K562 (cell line): ENCODE measurements at regions not wholly inside any gene's neighbourhood (a gene's known extent, or its start where the extent isn't known, plus 50 kb on each side); places are given as distances from the start of the nearest gene placed in this dataset.

Experiments
- ATAC-seq: fragments of 200-7000 bp; cut with Tn5 transposase; 3 replicates; pipeline ENCODE4 v1.9.1; 2020; ENCODE audit warnings: moderate library complexity
- BruUV-seq: library from RNA; stranded (reverse); fragments of 400-500 nt; replicated peaks from 2 replicates; lab custom pipeline; 2021; lab: Mats Ljungman, UMichigan
- CTCF ChIA-PET: fragments of 300-600 bp; formaldehyde crosslinking; extraction: SDS; loops from one replicate; lab custom pipeline; 2021; ENCODE audit warnings: low intra/inter-chr PET ratio; lab: Yijun Ruan, JAX
- POLR2A ChIA-PET: fragments of 300-600, 350-650 bp; sonication (Branson Sonifier 250); formaldehyde crosslinking; extraction: SDS; loops from one replicate; lab custom pipeline; 2021; ENCODE audit warnings: antibody characterized with exemption, inconsistent platforms; lab: Yijun Ruan, JAX
- DNase-seq, 4 experiments: peaks; one replicate each; pipeline versions ENCODE4 v3.0.0 to v3.0.0-alpha.2; 2011 to 2018; ENCODE audit warnings: low spot score in 3 of 4, mixed read lengths in 3 of 4; ENCODE audit errors: extremely low read depth in 1 of 4
- FAIRE-seq: peaks from 2 replicates; lab custom pipeline; 2011; peaks lifted over from hg19 to GRCh38; lab: Jason Lieb, UNC
- H2AFZ ChIP-seq: 2 replicates; pipeline ENCODE4 v1.6.0; 2011; ENCODE audit warnings: low read depth, low read length, control low read depth, inconsistent platforms
- H3K27ac ChIP-seq: fragments of 200-600 bp; 3 replicates; pipeline ENCODE4 v1.8.0; 2011; ENCODE audit warnings: low read depth, mild to moderate bottlenecking, control low read depth, inconsistent platforms, low read length, moderate library complexity, mixed read lengths; ENCODE audit errors: extremely low read depth
- H3K27me3 ChIP-seq, 2 experiments: fragments of 300-600 bp in 1 of 2; 2 replicates in 1 of 2; 3 replicates in 1 of 2; pipeline versions ENCODE4 v1.6.0 to v1.8.0; 2011; ENCODE audit warnings: inconsistent platforms in 2 of 2, low read length in 2 of 2, mild to moderate bottlenecking in 1 of 2, mixed read lengths in 1 of 2, moderate library complexity in 1 of 2; ENCODE audit not compliant: control insufficient read depth in 2 of 2, insufficient read depth in 2 of 2
- H3K36me3 ChIP-seq: fragments of 300-600 bp; 3 replicates; pipeline ENCODE4 v1.8.0; 2011; ENCODE audit warnings: mild to moderate bottlenecking, low read length, inconsistent platforms; ENCODE audit not compliant: control insufficient read depth, insufficient read depth
- H3K4me1 ChIP-seq, 2 experiments: fragments of 200-600 bp in 1 of 2; replicated peaks in 1 of 2; 2 replicates in 1 of 2; 3 replicates in 1 of 2; pipeline versions ENCODE4 v1.5.1 to v1.8.0; 2011; ENCODE audit warnings: inconsistent platforms in 2 of 2, low read length in 2 of 2, mild to moderate bottlenecking in 1 of 2, mixed read lengths in 1 of 2, moderate library complexity in 1 of 2; ENCODE audit not compliant: control insufficient read depth in 2 of 2, insufficient read depth in 2 of 2
- H3K4me2 ChIP-seq: 2 replicates; pipeline ENCODE4 v1.6.1; 2011; ENCODE audit warnings: low read length, control low read depth, inconsistent platforms, mixed read lengths; ENCODE audit not compliant: insufficient read depth
- H3K4me3 ChIP-seq: fragments of 200-600 bp; sonication (generic), shearing (Covaris generic); 2 replicates; pipeline ENCODE4 v1.5.1; 2016; ENCODE audit warnings: control low read depth, inconsistent platforms
- H3K79me2 ChIP-seq: fragments of 200-600 bp; 3 replicates; pipeline ENCODE4 v1.8.0; 2011; ENCODE audit warnings: low read length, inconsistent platforms; ENCODE audit not compliant: control insufficient read depth, insufficient read depth
- H3K9ac ChIP-seq, 2 experiments: 2 replicates each; pipeline versions ENCODE4 v1.6.0 to v1.6.1; 2011; ENCODE audit warnings: low read depth in 2 of 2, low read length in 2 of 2, control low read depth in 1 of 2, inconsistent platforms in 1 of 2, mild to moderate bottlenecking in 1 of 2, mixed read lengths in 1 of 2; ENCODE audit not compliant: insufficient read depth in 1 of 2
- H3K9me1 ChIP-seq: one replicate; pipeline ENCODE4 v1.6.0; 2011; ENCODE audit warnings: inconsistent platforms, mild to moderate bottlenecking, low read length, moderate library complexity; ENCODE audit not compliant: control insufficient read depth, insufficient read depth
- H3K9me3 ChIP-seq: replicated peaks from 2 replicates; pipeline ENCODE4 v1.5.1; 2011; ENCODE audit warnings: low read depth, low read length, inconsistent platforms; ENCODE audit not compliant: control insufficient read depth, insufficient read depth
- H4K20me1 ChIP-seq: replicated peaks from 2 replicates; pipeline ENCODE4 v1.6.1; 2011; ENCODE audit warnings: low read length, inconsistent platforms, mixed read lengths; ENCODE audit not compliant: control insufficient read depth, insufficient read depth
- ARID2 ChIP-seq: fragments of 450-650 bp; IDR thresholded peaks from 2 replicates; pipeline ENCODE4 v1.6.1; 2017; ENCODE audit warnings: antibody characterized with exemption, mild to moderate bottlenecking
- FIP1L1 ChIP-seq: fragments of 200-400 bp; formaldehyde crosslinking; IDR thresholded peaks from 2 replicates; pipeline ENCODE4 v1.6.1; 2018; ENCODE audit warnings: mild to moderate bottlenecking, low read depth, low read length; ENCODE audit not compliant: poor library complexity, severe bottlenecking
- HMBOX1 ChIP-seq: sonication (generic); IDR thresholded peaks from 2 replicates; pipeline ENCODE4 v1.6.1; 2016
- KAT7 ChIP-seq: sonication (generic); formaldehyde crosslinking; IDR thresholded peaks from 2 replicates; pipeline ENCODE4 v1.8.0; 2022; ENCODE audit warnings: missing genetic modification reagents, mild to moderate bottlenecking, borderline replicate concordance
- LARP7 ChIP-seq: fragments of 450-650 bp; IDR thresholded peaks from 2 replicates; pipeline ENCODE4 v1.6.1; 2016
- NR4A1 ChIP-seq, 2 experiments: fragments of 250-450 bp in 1 of 2; fragments of 450-650 bp in 1 of 2; sonication (Bioruptor Pico) in 1 of 2; IDR thresholded peaks; 2 replicates each; pipeline versions ENCODE4 v1.4.0 to v1.6.1; 2016 to 2020; ENCODE audit warnings: mild to moderate bottlenecking in 2 of 2, missing compliant biosample characterization in 1 of 2, missing genetic modification characterization in 1 of 2, moderate library complexity in 1 of 2
- SRSF1 ChIP-seq: fragments of 200-400 bp; formaldehyde crosslinking; IDR thresholded peaks from 2 replicates; pipeline ENCODE4 v1.6.1; 2017; ENCODE audit warnings: mild to moderate bottlenecking, low read depth, low read length, moderate library complexity
- THAP7 ChIP-seq: fragments of 250-450 bp; sonication (Bioruptor Pico); IDR thresholded peaks from 2 replicates; pipeline ENCODE4 v1.5.0; 2021
- XRCC3 ChIP-seq: fragments of 450-650 bp; IDR thresholded peaks from 2 replicates; pipeline ENCODE4 v1.6.1; 2017; ENCODE audit warnings: mild to moderate bottlenecking, moderate library complexity
- ZBTB1 ChIP-seq: sonication (generic); formaldehyde crosslinking; IDR thresholded peaks from 2 replicates; pipeline ENCODE4 v1.8.1; 2023; ENCODE audit warnings: missing genetic modification reagents, low read depth, mild to moderate bottlenecking, borderline replicate concordance
- ZBTB43 ChIP-seq: sonication (generic); formaldehyde crosslinking; IDR thresholded peaks from 2 replicates; pipeline ENCODE4 v1.8.0; 2023; ENCODE audit warnings: mild to moderate bottlenecking, missing genetic modification reagents
- ZC3H11A ChIP-seq: IDR thresholded peaks from 2 replicates; pipeline ENCODE4 v1.6.1; 2012; ENCODE audit warnings: low read depth, low read length, improper control_type of control experiment
- ZNF316 ChIP-seq: fragments of 450-650 bp; IDR thresholded peaks from 2 replicates; pipeline ENCODE4 v1.6.1; 2016
- ZNF408 ChIP-seq: fragments of 250-450 bp; sonication (Bioruptor Pico); IDR thresholded peaks from 2 replicates; pipeline ENCODE4 v1.4.0; 2020; ENCODE audit warnings: low read depth, mild to moderate bottlenecking, moderate library complexity
- ZNF717 ChIP-seq: fragments of 250-450 bp; sonication (Bioruptor Pico); IDR thresholded peaks from 2 replicates; pipeline ENCODE4 v1.5.0; 2021
- WGBS: fragments of 100-300 bp; shearing (Covaris generic); methylation state at CpG from one replicate; pipeline ENCODE4 v1.1.6; 2016; ENCODE audit warnings: low coverage, mixed read lengths; ENCODE audit not compliant: insufficient coverage; ENCODE audit errors: missing lambda C conversion rate; 5-methylcytosine and 5-hydroxymethylcytosine counted together
- in situ Hi-C: fragments of 300-500 bp; cut with MboI; formaldehyde crosslinking; loops from 4 replicates; pipeline ENCODE4 v1.15.0; 2018; ENCODE audit warnings: inconsistent platforms, mixed read lengths
- intact Hi-C: fragments of 100-400 bp; cut with micrococcal nuclease; formaldehyde crosslinking; loops from 2 replicates; pipeline ENCODE4 v1.14.2; 2022
- TF ChIP-seq, protein P1 (sequence below): sonication (generic); formaldehyde crosslinking; IDR thresholded peaks from 2 replicates; pipeline ENCODE4 v1.8.1; 2023; ENCODE audit warnings: mild to moderate bottlenecking, missing genetic modification reagents

DNA sequence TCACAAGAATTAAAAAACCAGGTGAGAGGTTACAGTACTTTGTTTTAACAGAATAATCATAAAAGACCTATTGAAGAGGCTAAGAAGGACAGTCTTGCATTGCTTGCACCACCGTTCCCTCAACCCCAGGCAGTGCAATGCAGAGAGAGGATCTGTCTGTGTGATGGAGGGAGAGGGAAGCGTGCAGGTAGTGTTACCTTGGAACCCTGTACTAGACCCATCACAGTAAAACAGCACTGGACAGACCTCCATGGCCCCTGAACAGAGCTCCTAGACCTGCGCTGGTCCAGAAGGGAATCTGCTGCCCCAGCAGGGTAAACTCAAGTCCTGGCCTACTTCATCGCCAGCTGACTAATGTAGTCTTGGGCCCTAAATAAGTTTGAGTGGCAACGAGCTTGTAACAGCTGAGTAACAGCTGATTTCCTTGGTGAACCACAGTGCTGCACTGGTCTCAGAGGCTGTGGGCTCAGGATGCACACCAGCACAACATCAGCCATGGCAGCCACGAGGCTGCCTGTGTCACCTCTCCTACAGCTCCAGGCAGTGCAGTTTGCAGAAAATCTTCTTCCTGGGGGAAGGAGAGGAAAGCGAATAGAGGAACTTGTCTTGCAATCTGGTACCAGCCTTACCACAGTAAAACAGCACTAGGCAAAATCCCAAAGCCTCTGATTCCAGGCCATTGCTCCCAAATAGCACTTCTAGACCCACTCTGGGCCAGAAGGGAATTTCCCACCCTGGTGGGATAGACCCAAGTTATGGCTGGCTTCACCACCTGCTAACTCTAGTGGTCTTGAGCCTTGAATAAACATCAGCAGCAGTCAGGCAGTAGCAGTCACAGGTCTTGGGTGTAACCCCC lies 417.2 kb downstream of the CDH7 start:
- Histone ChIP-seq H3K79me2 (no peaks in the 10 kb centered on the region), H2AFZ (no peak overlapping the region), H3K9ac (no peak overlapping the region), H3K9me3 (no peaks in the 10 kb centered on the region), H3K36me3 (no peaks in the 10 kb centered on the region), H4K20me1 (no peaks in the 10 kb centered on the region), H3K9me1 (no peaks in the 10 kb centered on the region), H3K4me2 (no peak overlapping the region), H3K4me1 (no peaks in the 10 kb centered on the region), H3K4me3 (no peak overlapping the region), H3K27ac (no peak overlapping the region), H3K27me3 (no peaks in the 10 kb centered on the region)
- no TSS peak for BruUV-seq
- DNase-seq (no peak), ATAC-seq (no peak), FAIRE-seq (no peak)
- POLR2A ChIA-PET = no interaction called here
- 17% methylated on average over 6 of the region's 7 CpGs for WGBS
- CTCF ChIA-PET = no interaction called here
- in situ Hi-C loops = no loop called here
- intact Hi-C loops = no loop called here
- no peak for TF ChIP-seq ZBTB1 (CRISPR knock-in tag)
- no peak for TF ChIP-seq NR4A1 (CRISPR knock-in tag; IDR thresholded peaks at IDR 0.05)
- no peak for TF ChIP-seq NR4A1 (tag; IDR thresholded peaks at IDR 0.05)
- TF ChIP-seq THAP7 (CRISPR knock-in tag) = no peak
- no peak for TF ChIP-seq ZNF408
- no peak for TF ChIP-seq ZC3H11A
- TF ChIP-seq KAT7 (CRISPR knock-in tag) = no peak
- no peak for TF ChIP-seq FIP1L1
- TF ChIP-seq ARID2 = no peak
- TF ChIP-seq XRCC3 = no peak
- TF ChIP-seq SRSF1 = no peak
- no peak for TF ChIP-seq ZNF316
- no peak for TF ChIP-seq LARP7
- TF ChIP-seq, protein P1, sequence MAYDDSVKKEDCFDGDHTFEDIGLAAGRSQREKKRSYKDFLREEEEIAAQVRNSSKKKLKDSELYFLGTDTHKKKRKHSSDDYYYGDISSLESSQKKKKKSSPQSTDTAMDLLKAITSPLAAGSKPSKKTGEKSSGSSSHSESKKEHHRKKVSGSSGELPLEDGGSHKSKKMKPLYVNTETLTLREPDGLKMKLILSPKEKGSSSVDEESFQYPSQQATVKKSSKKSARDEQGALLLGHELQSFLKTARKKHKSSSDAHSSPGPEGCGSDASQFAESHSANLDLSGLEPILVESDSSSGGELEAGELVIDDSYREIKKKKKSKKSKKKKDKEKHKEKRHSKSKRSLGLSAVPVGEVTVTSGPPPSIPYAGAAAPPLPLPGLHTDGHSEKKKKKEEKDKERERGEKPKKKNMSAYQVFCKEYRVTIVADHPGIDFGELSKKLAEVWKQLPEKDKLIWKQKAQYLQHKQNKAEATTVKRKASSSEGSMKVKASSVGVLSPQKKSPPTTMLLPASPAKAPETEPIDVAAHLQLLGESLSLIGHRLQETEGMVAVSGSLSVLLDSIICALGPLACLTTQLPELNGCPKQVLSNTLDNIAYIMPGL (CRISPR knock-in tag) = no peak
- TF ChIP-seq ZNF717 (CRISPR knock-in tag) = no peak
- TF ChIP-seq ZBTB43 (CRISPR knock-in tag) = no peak
- no peak for TF ChIP-seq HMBOX1
